ENCODE measurements at regions not wholly inside any gene's neighbourhood (a gene's known extent, or its start where the extent isn't known, plus 50 kb on each side); places are given as distances from the start of the nearest gene placed in this dataset.
A peak's percentile ranks its signal among the peaks of the same experiment; 100 is the strongest.
"Not testable (repeated sequence)": the region's sequence is repeated elsewhere in the genome, so short reads cannot be mapped to it uniquely, and the experiment has no call there.

GRCh38 chr3:102034639-102035451 lies 185.5 kb downstream of the NFKBIZ start:
- POLR2A ChIA-PET = no interaction called here
- DNase-seq (ENCODE audit: extremely low spot score) = no peak
- CTCF ChIA-PET = interaction anchor here (1.1 kb wide), 1 partner anchor 57 kb away, joined by 3 read pairs; no protein-coding TSS in a partner anchor
- TF ChIP-seq CTBP1 (IDR thresholded peaks at IDR 0.05; ENCODE audit: borderline replicate concordance) (peak; percentile 78; the same call in 1 of the 2 replicates), L3MBTL2 (conservative IDR thresholded peaks at IDR 0.05) (no peak), PKNOX1 (IDR thresholded peaks at IDR 0.05) (peak; percentile 83)

GRCh38 chr3:102036017-102036416 lies 186.7 kb downstream of the NFKBIZ start:
- POLR2A ChIA-PET = no interaction called here
- CTCF ChIA-PET = interaction anchor here (1.1 kb wide), 1 partner anchor 56 kb away, joined by 3 read pairs; no protein-coding TSS in a partner anchor
- DNase-seq (ENCODE audit: extremely low spot score) = no peak
- TF ChIP-seq ELF4 (IDR thresholded peaks at IDR 0.05) (no peak), HDGF (IDR thresholded peaks at IDR 0.05; ENCODE audit: borderline replicate concordance) (no peak), BHLHE40 (IDR thresholded peaks at IDR 0.05; ENCODE audit: borderline replicate concordance) (no peak), SUZ12 (IDR thresholded peaks at IDR 0.05) (no peak), NFRKB (IDR thresholded peaks at IDR 0.05) (no peak), TARDBP (IDR thresholded peaks at IDR 0.05) (no peak), FOXA1 (IDR thresholded peaks at IDR 0.05) (no peak)

- TF ChIP-seq TARDBP (IDR thresholded peaks at IDR 0.05) = no peak
- no peak for TF ChIP-seq FOXM1 (IDR thresholded peaks at IDR 0.05; ENCODE audit: borderline replicate concordance)
- no peak for TF ChIP-seq FOXA1 (IDR thresholded peaks at IDR 0.05)
- TF ChIP-seq FOXK2 (IDR thresholded peaks at IDR 0.05) = no peak
- no peak for TF ChIP-seq LEF1 (IDR thresholded peaks at IDR 0.05; ENCODE audit: borderline replicate concordance)
- no peak for TF ChIP-seq ELF4 (IDR thresholded peaks at IDR 0.05)
- ChIA-PET CTCF (no interaction called here), POLR2A (no interaction called here)
- DNase-seq (ENCODE audit: extremely low spot score) = no peak
Measured at GRCh38 chr3:102036472-102036871, 187.2 kb downstream of the NFKBIZ start.

DNA sequence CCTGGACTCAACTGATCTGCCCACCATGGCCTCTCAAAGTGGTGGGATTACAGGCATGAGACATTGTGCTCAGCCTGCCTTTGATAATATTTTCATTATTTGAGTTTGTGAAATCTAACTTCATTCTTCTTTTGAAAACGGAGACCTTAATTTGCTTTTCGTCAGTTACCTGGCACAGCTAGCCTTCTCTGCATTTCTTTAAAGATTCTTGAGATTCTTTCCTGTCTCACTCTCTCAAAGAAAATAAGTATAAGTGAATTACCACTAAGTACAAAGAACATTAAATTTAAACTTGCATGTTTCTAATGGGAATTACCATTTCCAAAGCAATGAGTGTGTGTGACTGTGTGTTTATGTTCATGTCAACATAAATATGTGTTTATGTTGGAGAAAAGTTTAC lies 187.9 kb downstream of the NFKBIZ start:
- no peak for DNase-seq (ENCODE audit: extremely low spot score)
- ChIA-PET POLR2A (no interaction called here), CTCF (no interaction called here)

GRCh38 chr3:102037791-102038190 lies 188.5 kb downstream of the NFKBIZ start:
- TF ChIP-seq PKNOX1 (IDR thresholded peaks at IDR 0.05) (no peak), FOXK2 (IDR thresholded peaks at IDR 0.05) (no peak), FOXA1 (IDR thresholded peaks at IDR 0.05) (no peak), L3MBTL2 (conservative IDR thresholded peaks at IDR 0.05) (no peak), ZNF384 (IDR thresholded peaks at IDR 0.05) (no peak)
- no peak for DNase-seq (ENCODE audit: extremely low spot score)
- ChIA-PET CTCF (no interaction called here), POLR2A (no interaction called here)

More for the DNA sequence above, 187.9 kb downstream of the NFKBIZ start:
- TF ChIP-seq FOXK2 (IDR thresholded peaks at IDR 0.05) = no peak
- TF ChIP-seq ARNT (IDR thresholded peaks at IDR 0.05) = no peak
- TF ChIP-seq HDGF (IDR thresholded peaks at IDR 0.05; ENCODE audit: borderline replicate concordance) = no peak
- TF ChIP-seq BHLHE40 (IDR thresholded peaks at IDR 0.05; ENCODE audit: borderline replicate concordance) = no peak
- TF ChIP-seq FOXM1 (IDR thresholded peaks at IDR 0.05; ENCODE audit: borderline replicate concordance) = no peak
- TF ChIP-seq TARDBP (IDR thresholded peaks at IDR 0.05) = no peak
- TF ChIP-seq SUZ12 (IDR thresholded peaks at IDR 0.05) = no peak
- no peak for TF ChIP-seq LEF1 (IDR thresholded peaks at IDR 0.05; ENCODE audit: borderline replicate concordance)
- TF ChIP-seq PKNOX1 (IDR thresholded peaks at IDR 0.05) = no peak

DNA sequence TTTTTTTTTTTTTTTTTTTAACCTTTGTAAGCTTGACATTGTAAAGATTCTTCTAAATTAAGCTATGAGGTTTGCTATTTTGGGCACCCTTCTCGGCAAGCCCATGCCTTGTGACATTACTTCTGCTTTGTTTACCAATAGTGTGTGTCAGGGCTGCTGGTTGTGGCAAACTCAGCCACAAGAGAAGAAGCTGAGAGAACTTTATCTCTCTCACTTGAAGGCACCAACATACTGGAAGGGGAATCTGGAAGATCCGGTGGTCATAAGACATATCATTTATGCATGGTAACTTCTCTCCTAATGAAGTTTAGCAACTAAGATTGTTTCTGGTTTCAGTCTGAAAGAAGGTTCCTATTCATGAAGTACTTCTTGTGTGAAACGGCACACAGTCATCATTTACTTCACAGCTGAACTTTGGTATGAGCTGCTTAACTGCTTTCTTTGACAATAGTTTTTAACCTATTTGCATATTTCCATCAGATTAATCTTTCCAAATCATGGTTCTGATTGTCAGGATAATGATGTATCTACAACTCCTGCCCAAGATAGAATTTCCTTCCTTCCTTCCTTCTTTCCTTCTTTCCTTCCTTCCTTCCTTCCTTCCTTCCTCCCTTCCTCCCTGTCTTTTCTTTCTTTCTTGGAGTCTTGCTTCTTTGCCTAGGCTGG lies 189.3 kb downstream of the NFKBIZ start:
- CTCF ChIA-PET = no interaction called here
- POLR2A ChIA-PET = no interaction called here
- TF ChIP-seq NFRKB (IDR thresholded peaks at IDR 0.05) (no peak), HDGF (IDR thresholded peaks at IDR 0.05; ENCODE audit: borderline replicate concordance) (no peak), FOXA1 (IDR thresholded peaks at IDR 0.05) (no peak), BHLHE40 (IDR thresholded peaks at IDR 0.05; ENCODE audit: borderline replicate concordance) (no peak), SUZ12 (IDR thresholded peaks at IDR 0.05) (no peak), ARNT (IDR thresholded peaks at IDR 0.05) (no peak), FOXM1 (IDR thresholded peaks at IDR 0.05; ENCODE audit: borderline replicate concordance) (no peak), FOXK2 (IDR thresholded peaks at IDR 0.05) (no peak)
- DNase-seq (ENCODE audit: extremely low spot score) = no peak

- POLR2A ChIA-PET = not testable (repeated sequence)
Measured at GRCh38 chr3:102040144-102040543, 190.8 kb downstream of the NFKBIZ start.

More at GRCh38 chr3:102040144-102040543, 190.8 kb downstream of the NFKBIZ start:
- DNase-seq (ENCODE audit: extremely low spot score); CTCF ChIA-PET: not testable (repeated sequence)

Measured in HEK293T (cell line).